HepG2 (cell line): ENCODE measurements at regions not wholly inside any gene's neighbourhood (a gene's known extent, or its start where the extent isn't known, plus 50 kb on each side); places are given as distances from the start of the nearest gene placed in this dataset.

Experiments
- BRD4 ChIP-seq: sonication (generic); formaldehyde crosslinking; IDR thresholded peaks from 2 replicates; pipeline ENCODE4 v1.4.0; 2020; ENCODE audit warnings: missing genetic modification reagents
- FOXC1 ChIP-seq: sonication (generic); formaldehyde crosslinking; IDR thresholded peaks from 2 replicates; pipeline ENCODE4 v1.8.0; 2022; ENCODE audit warnings: mild to moderate bottlenecking, missing genetic modification reagents, borderline replicate concordance
- FOXO1 ChIP-seq: sonication (generic); formaldehyde crosslinking; IDR thresholded peaks from 2 replicates; pipeline ENCODE4 v1.4.0; 2020; ENCODE audit warnings: missing genetic modification reagents
- HOXA9 ChIP-seq: sonication (generic); formaldehyde crosslinking; IDR thresholded peaks from 2 replicates; pipeline ENCODE4 v1.8.1; 2022; ENCODE audit warnings: missing genetic modification reagents, mild to moderate bottlenecking, moderate library complexity, borderline replicate concordance
- KAT8 ChIP-seq: IDR thresholded peaks from 2 replicates; pipeline ENCODE4 v1.6.1; 2016; ENCODE audit warnings: missing genetic modification reagents, missing compliant biosample characterization
- NFATC3 ChIP-seq: sonication (generic); formaldehyde crosslinking; IDR thresholded peaks from 2 replicates; pipeline ENCODE4 v1.5.1; 2020; ENCODE audit warnings: mild to moderate bottlenecking, missing genetic modification reagents
- POGK ChIP-seq: sonication (generic); formaldehyde crosslinking; conservative IDR thresholded peaks from 2 replicates; pipeline ENCODE4 v1.8.0; 2022; ENCODE audit warnings: mild to moderate bottlenecking, moderate library complexity, missing genetic modification reagents
- SNRNP70 ChIP-seq: fragments of 200-400 bp; formaldehyde crosslinking; IDR thresholded peaks from 2 replicates; pipeline ENCODE4 v1.6.1; 2017; ENCODE audit warnings: mild to moderate bottlenecking, low read depth, low read length, moderate library complexity
- ZMYM3 ChIP-seq: sonication (generic); formaldehyde crosslinking; IDR thresholded peaks from 2 replicates; pipeline ENCODE4 v1.5.1; 2020; ENCODE audit warnings: mild to moderate bottlenecking, missing genetic modification reagents
- ZNF317 ChIP-seq: sonication (generic); formaldehyde crosslinking; IDR thresholded peaks from 2 replicates; pipeline ENCODE4 v1.5.0; 2020; ENCODE audit warnings: mild to moderate bottlenecking, missing genetic modification reagents
- ZNF383 ChIP-seq: sonication (generic); formaldehyde crosslinking; IDR thresholded peaks from 2 replicates; pipeline ENCODE4 v1.4.0; 2020; ENCODE audit warnings: missing genetic modification reagents, mild to moderate bottlenecking, borderline replicate concordance
- ZNF83 ChIP-seq: sonication (generic); formaldehyde crosslinking; IDR thresholded peaks from 2 replicates; pipeline ENCODE4 v1.4.0; 2020; ENCODE audit warnings: missing genetic modification reagents, mild to moderate bottlenecking, borderline replicate concordance
- ZNF841 ChIP-seq: sonication (generic); formaldehyde crosslinking; IDR thresholded peaks from 2 replicates; pipeline ENCODE4 v1.8.1; 2023; ENCODE audit warnings: missing genetic modification reagents, borderline replicate concordance
- TF ChIP-seq, protein P1 (sequence below), 2 experiments: IDR thresholded peaks; 2 replicates each; pipeline ENCODE4 v1.6.1; 2011 to 2012; ENCODE audit warnings: low read length in 2 of 2, borderline replicate concordance in 1 of 2, low read depth in 1 of 2, mild to moderate bottlenecking in 1 of 2, moderate library complexity in 1 of 2
- TF ChIP-seq, protein P2 (sequence below), 2 experiments: sonication (generic) in 1 of 2; formaldehyde crosslinking in 1 of 2; IDR thresholded peaks; 2 replicates each; pipeline versions ENCODE4 v1.4.0 to v1.6.1; 2018 to 2020; ENCODE audit warnings: missing genetic modification reagents in 2 of 2, borderline replicate concordance in 1 of 2, low read depth in 1 of 2, mild to moderate bottlenecking in 1 of 2, missing biosample characterization in 1 of 2
- TF ChIP-seq, protein P3 (sequence below): sonication (generic); formaldehyde crosslinking; IDR thresholded peaks from 2 replicates; pipeline ENCODE4 v1.5.0; 2020; ENCODE audit warnings: missing genetic modification reagents, mild to moderate bottlenecking, borderline replicate concordance

DNA sequence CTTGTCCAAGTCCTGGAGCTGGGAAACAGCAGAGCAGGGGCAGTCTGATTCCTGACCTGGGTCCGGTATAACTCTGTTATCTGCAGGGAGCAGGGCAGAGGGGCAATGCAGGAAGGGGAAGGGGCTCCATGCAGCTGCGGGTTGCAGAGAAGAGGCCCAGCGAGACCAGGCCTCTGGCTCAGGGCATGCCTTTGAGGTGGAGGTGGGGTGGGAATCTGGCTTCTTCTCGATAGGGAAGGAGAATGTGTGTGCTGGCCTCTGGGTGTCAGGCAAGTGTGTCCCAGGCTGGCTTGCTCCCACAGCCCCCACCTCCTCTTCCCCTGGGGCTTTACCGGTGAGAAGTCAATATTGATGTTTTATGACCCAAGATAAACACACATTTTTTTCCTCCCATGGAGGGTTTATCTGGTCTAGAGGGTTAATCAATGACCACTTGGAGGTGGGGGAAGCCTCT lies 187.1 kb upstream of the HAAO start (continued):
- TF ChIP-seq POGK, result peak; percentile 51
- TF ChIP-seq ZNF83, result no peak; the same call in 1 of the 2 replicates
- TF ChIP-seq, protein P1, sequence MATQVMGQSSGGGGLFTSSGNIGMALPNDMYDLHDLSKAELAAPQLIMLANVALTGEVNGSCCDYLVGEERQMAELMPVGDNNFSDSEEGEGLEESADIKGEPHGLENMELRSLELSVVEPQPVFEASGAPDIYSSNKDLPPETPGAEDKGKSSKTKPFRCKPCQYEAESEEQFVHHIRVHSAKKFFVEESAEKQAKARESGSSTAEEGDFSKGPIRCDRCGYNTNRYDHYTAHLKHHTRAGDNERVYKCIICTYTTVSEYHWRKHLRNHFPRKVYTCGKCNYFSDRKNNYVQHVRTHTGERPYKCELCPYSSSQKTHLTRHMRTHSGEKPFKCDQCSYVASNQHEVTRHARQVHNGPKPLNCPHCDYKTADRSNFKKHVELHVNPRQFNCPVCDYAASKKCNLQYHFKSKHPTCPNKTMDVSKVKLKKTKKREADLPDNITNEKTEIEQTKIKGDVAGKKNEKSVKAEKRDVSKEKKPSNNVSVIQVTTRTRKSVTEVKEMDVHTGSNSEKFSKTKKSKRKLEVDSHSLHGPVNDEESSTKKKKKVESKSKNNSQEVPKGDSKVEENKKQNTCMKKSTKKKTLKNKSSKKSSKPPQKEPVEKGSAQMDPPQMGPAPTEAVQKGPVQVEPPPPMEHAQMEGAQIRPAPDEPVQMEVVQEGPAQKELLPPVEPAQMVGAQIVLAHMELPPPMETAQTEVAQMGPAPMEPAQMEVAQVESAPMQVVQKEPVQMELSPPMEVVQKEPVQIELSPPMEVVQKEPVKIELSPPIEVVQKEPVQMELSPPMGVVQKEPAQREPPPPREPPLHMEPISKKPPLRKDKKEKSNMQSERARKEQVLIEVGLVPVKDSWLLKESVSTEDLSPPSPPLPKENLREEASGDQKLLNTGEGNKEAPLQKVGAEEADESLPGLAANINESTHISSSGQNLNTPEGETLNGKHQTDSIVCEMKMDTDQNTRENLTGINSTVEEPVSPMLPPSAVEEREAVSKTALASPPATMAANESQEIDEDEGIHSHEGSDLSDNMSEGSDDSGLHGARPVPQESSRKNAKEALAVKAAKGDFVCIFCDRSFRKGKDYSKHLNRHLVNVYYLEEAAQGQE (IDR thresholded peaks at IDR 0.05; ENCODE audit: borderline replicate concordance in 1 of 2, low read depth in 1 of 2, low read length in 2 of 2), result peak in 1 of 2 experiments; percentile 81; a peak in 2 of 4 replicates
- no peak for TF ChIP-seq NFATC3 (CRISPR knock-in tag)
- TF ChIP-seq BRD4 (CRISPR knock-in tag), result peak; percentile 99
- peak; percentile 97 for TF ChIP-seq FOXO1 (CRISPR knock-in tag)
- peak; percentile 45; the same call in 1 of the 2 replicates for TF ChIP-seq ZNF383 (CRISPR knock-in tag)
- no peak for TF ChIP-seq FOXC1 (CRISPR knock-in tag)
- TF ChIP-seq, protein P2, sequence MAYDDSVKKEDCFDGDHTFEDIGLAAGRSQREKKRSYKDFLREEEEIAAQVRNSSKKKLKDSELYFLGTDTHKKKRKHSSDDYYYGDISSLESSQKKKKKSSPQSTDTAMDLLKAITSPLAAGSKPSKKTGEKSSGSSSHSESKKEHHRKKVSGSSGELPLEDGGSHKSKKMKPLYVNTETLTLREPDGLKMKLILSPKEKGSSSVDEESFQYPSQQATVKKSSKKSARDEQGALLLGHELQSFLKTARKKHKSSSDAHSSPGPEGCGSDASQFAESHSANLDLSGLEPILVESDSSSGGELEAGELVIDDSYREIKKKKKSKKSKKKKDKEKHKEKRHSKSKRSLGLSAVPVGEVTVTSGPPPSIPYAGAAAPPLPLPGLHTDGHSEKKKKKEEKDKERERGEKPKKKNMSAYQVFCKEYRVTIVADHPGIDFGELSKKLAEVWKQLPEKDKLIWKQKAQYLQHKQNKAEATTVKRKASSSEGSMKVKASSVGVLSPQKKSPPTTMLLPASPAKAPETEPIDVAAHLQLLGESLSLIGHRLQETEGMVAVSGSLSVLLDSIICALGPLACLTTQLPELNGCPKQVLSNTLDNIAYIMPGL (CRISPR knock-in tag; IDR thresholded peaks at IDR 0.05; ENCODE audit: borderline replicate concordance in 1 of 2, low read depth in 1 of 2), result peak in 1 of 2 experiments; percentile 54; a peak in 2 of 4 replicates
- no peak for TF ChIP-seq HOXA9 (CRISPR knock-in tag)
- no peak for TF ChIP-seq SNRNP70
- peak; percentile 61; the same call in 1 of the 2 replicates for TF ChIP-seq ZMYM3
- TF ChIP-seq, protein P3, sequence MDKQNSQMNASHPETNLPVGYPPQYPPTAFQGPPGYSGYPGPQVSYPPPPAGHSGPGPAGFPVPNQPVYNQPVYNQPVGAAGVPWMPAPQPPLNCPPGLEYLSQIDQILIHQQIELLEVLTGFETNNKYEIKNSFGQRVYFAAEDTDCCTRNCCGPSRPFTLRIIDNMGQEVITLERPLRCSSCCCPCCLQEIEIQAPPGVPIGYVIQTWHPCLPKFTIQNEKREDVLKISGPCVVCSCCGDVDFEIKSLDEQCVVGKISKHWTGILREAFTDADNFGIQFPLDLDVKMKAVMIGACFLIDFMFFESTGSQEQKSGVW (CRISPR knock-in tag), result no peak
- TF ChIP-seq KAT8 (CRISPR knock-in tag), result peak; percentile 86
- TF ChIP-seq ZNF841 (CRISPR knock-in tag), result no peak
- peak; percentile 76; the same call in 1 of the 2 replicates for TF ChIP-seq ZNF317 (CRISPR knock-in tag)
